B cell (primary cell): ENCODE measurements at regions not wholly inside any gene's neighbourhood (a gene's known extent, or its start where the extent isn't known, plus 50 kb on each side); places are given as distances from the start of the nearest gene placed in this dataset.

Experiments
- ATAC-seq: fragments of 200-7000 bp; cut with Tn5 transposase; one replicate; pipeline ENCODE4 v1.10.0; 2021; ENCODE audit warnings: low read depth, mild to moderate bottlenecking, moderate number of reproducible peaks, moderate library complexity
- CTCF ChIA-PET: fragments of 350-600 bp; sonication (Branson Sonifier 250); formaldehyde crosslinking; loops from one replicate; lab custom pipeline; 2021; ENCODE audit warnings: antibody characterized with exemption, inconsistent platforms; lab: Charles Lee
- POLR2A ChIA-PET: fragments of 350-600 bp; sonication (Branson Sonifier 250); formaldehyde crosslinking; loops from one replicate; lab custom pipeline; 2021; ENCODE audit warnings: antibody characterized with exemption; lab: Charles Lee
- DNase-seq: peaks from one replicate; pipeline ENCODE4 v3.0.0; 2013
- H2AFZ ChIP-seq: 2 replicates; pipeline ENCODE4 v1.6.1; 2012; ENCODE audit warnings: mild to moderate bottlenecking, low read depth, low read length; ENCODE audit not compliant: insufficient read depth, poor library complexity, severe bottlenecking
- H3K27ac ChIP-seq, 2 donors: 1 replicate in 1 of 2; 2 replicates in 1 of 2; pipeline ENCODE4 v1.5.1; 2012 to 2013; ENCODE audit warnings: low read length in 2 of 2, mild to moderate bottlenecking in 2 of 2, moderate library complexity in 1 of 2
- H3K27me3 ChIP-seq, 4 experiments: fragments of 200-600 bp in 1 of 4; sonication (generic) in 1 of 4; replicated peaks in 1 of 4; 1 replicate in 2 of 4; 2 replicates in 2 of 4; pipeline versions ENCODE4 v1.6.1 to v1.7.0; 2013 to 2016; ENCODE audit warnings: low read length in 3 of 4, mild to moderate bottlenecking in 2 of 4, mixed read lengths in 1 of 4, moderate library complexity in 1 of 4; ENCODE audit not compliant: insufficient read depth in 4 of 4, control insufficient read depth in 3 of 4; ENCODE audit errors: control extremely low read depth in 1 of 4
- H3K36me3 ChIP-seq, 2 experiments: replicated peaks in 1 of 2; 1 replicate in 1 of 2; 2 replicates in 1 of 2; pipeline versions ENCODE4 v1.6.1 to v1.7.1; 2013; ENCODE audit warnings: low read length in 1 of 2; ENCODE audit not compliant: insufficient read depth in 2 of 2, control insufficient read depth in 1 of 2; ENCODE audit errors: control extremely low read depth in 1 of 2, extremely low read depth in 1 of 2
- H3K4me1 ChIP-seq, 2 donors: fragments of 200-600 bp in 1 of 2; sonication (generic) in 1 of 2; 1 replicate in 1 of 2; 2 replicates in 1 of 2; pipeline versions ENCODE4 v1.5.1 to v1.6.1; 2013 to 2017; ENCODE audit warnings: low read length in 2 of 2; ENCODE audit not compliant: control insufficient read depth in 2 of 2, insufficient read depth in 2 of 2
- H3K4me2 ChIP-seq: replicated peaks from 2 replicates; pipeline ENCODE3; 2012; ENCODE audit warnings: mild to moderate bottlenecking, low read depth, low read length; ENCODE audit not compliant: poor library complexity, severe bottlenecking
- H3K4me3 ChIP-seq, 5 experiments: fragments of 200-600 bp in 1 of 5; sonication (generic) in 1 of 5; 1 replicate in 3 of 5; 2 replicates in 2 of 5; pipeline versions ENCODE4 v1.5.1 to v1.7.0; 2011 to 2016; ENCODE audit warnings: low read length in 4 of 5, mild to moderate bottlenecking in 4 of 5, low read depth in 2 of 5, control low read depth in 1 of 5, moderate library complexity in 1 of 5; ENCODE audit not compliant: insufficient read depth in 1 of 5; ENCODE audit errors: control extremely low read depth in 1 of 5, extremely low read depth in 1 of 5
- H3K79me2 ChIP-seq: fragments of 200-600 bp; sonication (generic); one replicate; pipeline ENCODE4 v1.6.0; 2016; ENCODE audit warnings: low read length; ENCODE audit not compliant: control insufficient read depth, insufficient read depth
- H3K9ac ChIP-seq: fragments of 200-600 bp; sonication (generic); 2 replicates; pipeline ENCODE4 v1.6.1; 2017; ENCODE audit warnings: mild to moderate bottlenecking, low read length, moderate library complexity
- H3K9me3 ChIP-seq, 3 donors: one replicate each; pipeline versions ENCODE4 v1.6.1 to v1.7.1; 2013; ENCODE audit warnings: low read length in 2 of 3; ENCODE audit not compliant: control insufficient read depth in 2 of 3, insufficient read depth in 1 of 3; ENCODE audit errors: control extremely low read depth in 1 of 3
- H4K20me1 ChIP-seq: 2 replicates; pipeline ENCODE4 v1.6.0; 2012; ENCODE audit warnings: mild to moderate bottlenecking, low read length; ENCODE audit not compliant: insufficient read depth, control insufficient read depth, poor library complexity, severe bottlenecking
- H3K27ac Mint-ChIP-seq: one replicate; pipeline ENCODE4 v1.8.0; 2021; ENCODE audit warnings: mixed read lengths
- H3K27me3 Mint-ChIP-seq: one replicate; pipeline ENCODE4 v1.8.0; 2021; ENCODE audit warnings: mixed read lengths
- H3K4me1 Mint-ChIP-seq: one replicate; pipeline ENCODE4 v1.8.0; 2021; ENCODE audit warnings: mixed read lengths
- H3K4me3 Mint-ChIP-seq: one replicate; pipeline ENCODE4 v1.8.0; 2021; ENCODE audit warnings: mixed read lengths
- H3K9me3 Mint-ChIP-seq: one replicate; pipeline ENCODE4 v1.8.0; 2022; ENCODE audit warnings: mixed read lengths; ENCODE audit not compliant: insufficient read depth
- CTCF ChIP-seq: fragments of 200-600 bp; IDR thresholded peaks from one replicate; pipeline ENCODE4 v1.8.0; 2022; ENCODE audit warnings: antibody characterized with exemption, mild to moderate bottlenecking
- EZH2 ChIP-seq: IDR thresholded peaks from 2 replicates; pipeline ENCODE4 v1.6.1; 2012; ENCODE audit warnings: borderline replicate concordance, low read depth, mild to moderate bottlenecking, moderate library complexity, low read length; ENCODE audit not compliant: insufficient read depth, poor library complexity, severe bottlenecking
- WGBS: methylation state at CpG from one replicate; pipeline ENCODE4 v1.1.5; 2013; ENCODE audit warnings: missing lambda C conversion rate; ENCODE audit not compliant: insufficient coverage; 5-methylcytosine and 5-hydroxymethylcytosine counted together
- intact Hi-C: fragments of 100-400 bp; cut with micrococcal nuclease; formaldehyde crosslinking; loops from one replicate; pipeline ENCODE4 v1.10.0; 2022

- Histone ChIP-seq H3K9me3 (no peaks in the 10 kb centered on the region), H3K27me3 (no peaks in the 10 kb centered on the region), H3K79me2 (no peaks in the 10 kb centered on the region), H3K27ac (no peak overlapping the region), H2AFZ (no peak overlapping the region), H3K4me3 (no peak overlapping the region), H3K36me3 (no peaks in the 10 kb centered on the region), H3K4me2 (no peak overlapping the region), H3K4me1 (no peaks in the 10 kb centered on the region), H3K9ac (no peak overlapping the region), H4K20me1 (no peaks in the 10 kb centered on the region)
- TF ChIP-seq CTCF: no peak
- TF ChIP-seq EZH2: no peak
- Mint-ChIP-seq H3K27ac (no peak overlapping the region), H3K4me3 (no peak overlapping the region), H3K27me3 (no peaks in the 10 kb centered on the region), H3K4me1 (no peaks in the 10 kb centered on the region), H3K9me3 (peaks cover 3% of the 10 kb centered on the region)
- intact Hi-C loops: no loop called here
- 67% methylated on average over 5 of the region's 6 CpGs for WGBS
- CTCF ChIA-PET: no interaction called here
- POLR2A ChIA-PET: no interaction called here
- DNase-seq (no peak), ATAC-seq (no peak)
Observed at GRCh38 chr13:107252021-107252420, 684.1 kb upstream of the ARGLU1 start.

- TF ChIP-seq EZH2: no peak
- no peak for TF ChIP-seq CTCF
- Mint-ChIP-seq H3K27ac (no peak overlapping the region), H3K9me3 (peaks cover 3% of the 10 kb centered on the region), H3K4me1 (no peaks in the 10 kb centered on the region), H3K4me3 (no peak overlapping the region), H3K27me3 (no peaks in the 10 kb centered on the region)
- H3K9ac ChIP-seq: no peak overlapping the region
- POLR2A ChIA-PET: no interaction called here
- H3K4me3 ChIP-seq: no peak overlapping the region
- H3K9me3 ChIP-seq: no peaks in the 10 kb centered on the region
- H3K4me2 ChIP-seq: no peak overlapping the region
- no peaks in the 10 kb centered on the region for H3K4me1 ChIP-seq
- H3K27me3 ChIP-seq: no peaks in the 10 kb centered on the region
- no peaks in the 10 kb centered on the region for H3K79me2 ChIP-seq
- CTCF ChIA-PET: interaction anchor here (0.6 kb wide), 1 partner anchor 1668 kb away, joined by 4 read pairs; no protein-coding TSS in a partner anchor
- DNase-seq: no peak
- intact Hi-C loops: no loop called here
- no peaks in the 10 kb centered on the region for H3K36me3 ChIP-seq
- ATAC-seq: no peak
- no peak overlapping the region for H3K27ac ChIP-seq
- H2AFZ ChIP-seq: no peak overlapping the region
- H4K20me1 ChIP-seq: no peaks in the 10 kb centered on the region
- WGBS: 36% methylated on average over 2 of the region's 4 CpGs
Observed at GRCh38 chr13:107251341-107251740, 683.4 kb upstream of the ARGLU1 start.
